ENCODE measurements at regions not wholly inside any gene's neighbourhood (a gene's known extent, or its start where the extent isn't known, plus 50 kb on each side); places are given as distances from the start of the nearest gene placed in this dataset.
A peak's percentile ranks its signal among the peaks of the same experiment; 100 is the strongest.

DNA sequence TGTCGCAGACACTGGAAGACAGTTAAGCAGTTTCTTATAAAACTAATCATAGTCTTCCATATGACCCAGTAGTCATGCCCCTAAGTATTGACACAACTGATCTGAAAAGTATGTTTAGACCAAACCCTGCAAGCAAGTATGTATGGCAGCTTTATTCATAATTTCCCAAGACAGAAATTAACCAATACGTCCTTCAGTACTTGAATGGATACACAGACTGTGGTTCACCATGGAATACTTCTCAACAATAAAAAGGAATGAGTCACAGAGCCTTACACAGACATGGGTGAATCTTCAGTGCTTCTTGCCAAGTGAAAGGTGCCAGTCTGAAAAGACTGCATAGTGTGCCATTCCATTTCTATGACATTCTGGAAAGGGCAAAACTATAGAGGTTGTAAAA is 50.2 kb upstream of the AKR1E2 start:
- DNase-seq (ENCODE audit: low read depth), result peak; percentile 67

- DNase-seq (ENCODE audit: low read depth), result no peak
These were observed 53.8 kb upstream of the AKR1E2 start for GRCh38 chr10:4772202-4772570.

DNA sequence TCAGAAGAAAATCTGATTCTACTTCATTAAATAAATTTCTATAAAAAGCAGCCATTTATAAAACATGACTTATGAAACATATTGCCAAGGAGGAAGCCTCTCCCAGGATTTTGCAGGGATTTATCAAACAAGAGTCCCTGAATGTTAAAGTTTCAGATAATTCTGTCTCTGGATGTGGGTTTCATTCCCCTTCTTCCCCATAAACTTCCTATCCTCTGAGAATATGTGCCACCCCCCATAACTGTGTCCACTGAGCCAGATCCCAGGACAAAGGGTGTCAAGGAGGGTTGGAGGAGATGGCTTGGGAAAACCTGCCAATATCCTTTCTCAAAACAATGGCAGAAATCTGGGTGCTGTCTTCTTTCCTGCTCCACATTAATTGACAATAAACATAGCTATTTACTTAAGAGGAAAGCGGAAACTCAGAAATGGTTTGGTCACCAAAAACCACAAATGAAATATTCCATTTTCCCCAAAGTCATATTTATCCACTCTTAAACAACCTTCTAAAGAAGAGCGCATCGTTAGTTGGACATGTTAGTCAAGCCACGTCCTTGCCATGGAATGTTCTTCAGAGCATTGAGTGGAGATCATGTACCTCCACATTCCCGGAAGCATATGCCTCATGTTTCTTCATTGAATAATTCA is 54.3 kb upstream of the AKR1E2 start:
- no peak for DNase-seq (ENCODE audit: low read depth)

- DNase-seq (ENCODE audit: low read depth), result peak; percentile 84
These were observed 55.0 kb upstream of the AKR1E2 start for GRCh38 chr10:4770801-4771553.

GRCh38 chr10:4768416-4768815 is 57.6 kb upstream of the AKR1E2 start:
- DNase-seq (ENCODE audit: low read depth), result no peak

DNA sequence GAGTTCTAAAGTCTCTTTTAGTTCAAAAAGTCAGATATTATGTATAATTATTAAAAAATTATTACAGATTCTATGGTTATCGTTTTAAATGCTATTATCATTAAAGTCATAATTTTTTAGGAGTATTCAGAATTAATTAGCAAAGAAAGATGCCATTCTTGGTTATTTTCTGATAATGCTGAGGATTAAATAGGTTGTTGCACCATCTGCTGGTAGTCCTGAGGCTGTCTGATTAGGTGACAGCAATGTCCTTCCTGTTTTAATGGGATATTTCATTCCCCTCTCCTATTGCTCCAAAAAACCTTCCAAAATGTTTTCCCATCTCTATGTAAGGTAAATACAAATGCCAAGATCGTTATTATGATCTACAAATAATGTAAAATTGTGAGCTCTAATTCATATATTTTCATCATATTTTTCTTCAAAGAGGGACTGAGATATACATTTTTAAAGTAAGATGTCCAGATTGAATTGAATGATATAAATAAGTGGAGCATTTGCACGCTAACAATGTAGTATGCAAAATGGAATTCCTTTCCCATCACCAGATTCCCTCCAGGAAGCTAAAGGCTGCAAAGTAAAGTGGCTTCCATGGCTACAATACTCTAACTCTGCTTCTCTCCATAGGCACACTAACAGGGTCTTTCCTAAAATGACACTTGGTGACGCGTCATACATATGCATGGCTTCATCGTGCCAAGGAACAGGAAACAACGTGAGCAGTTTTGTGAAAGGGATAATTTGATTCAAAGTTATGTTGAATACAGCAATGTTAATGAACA is 58.8 kb upstream of the AKR1E2 start:
- DNase-seq (ENCODE audit: low read depth), result no peak

DNA sequence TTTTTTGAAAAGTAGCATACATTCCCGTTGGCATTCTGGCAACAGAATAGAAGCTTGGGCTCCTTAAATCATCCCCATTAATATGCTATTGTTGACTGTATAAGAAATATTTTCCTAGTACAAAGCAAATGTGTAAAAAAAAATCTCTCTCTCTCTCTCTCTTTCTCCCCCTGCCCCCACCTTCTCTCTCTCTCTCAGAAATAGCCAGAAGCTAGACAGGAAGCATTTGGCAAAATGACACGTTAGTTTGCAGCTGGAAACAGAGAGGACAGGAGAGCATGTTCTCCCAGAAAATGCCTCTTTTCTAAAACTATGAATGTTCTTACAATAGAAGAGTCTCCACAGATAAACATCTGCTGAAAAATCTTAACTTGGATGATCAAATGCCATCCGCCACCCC is 59.6 kb upstream of the AKR1E2 start:
- DNase-seq (ENCODE audit: low read depth), result no peak

DNA sequence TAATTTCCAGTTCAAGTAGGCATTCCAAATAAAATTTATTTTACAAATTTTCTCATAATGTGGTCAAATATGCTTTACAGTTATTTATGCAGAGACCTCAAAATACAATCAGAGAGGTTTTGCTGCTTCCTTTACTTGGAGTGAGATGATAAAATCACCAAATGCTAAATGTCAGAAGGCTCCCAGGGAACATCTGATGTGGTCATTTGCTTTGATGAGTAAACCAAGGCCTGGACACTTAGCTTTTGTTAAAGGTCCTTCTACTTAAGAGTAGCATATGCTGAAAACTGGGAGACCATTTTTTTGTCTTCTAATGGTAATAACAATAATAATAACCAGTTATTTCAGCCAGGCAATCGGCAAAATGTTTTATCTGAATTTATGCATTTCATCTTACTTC is 60.6 kb upstream of the AKR1E2 start:
- no peak for DNase-seq (ENCODE audit: low read depth)

GRCh38 chr10:4763960-4764428 is 62.0 kb upstream of the AKR1E2 start:
- peak; percentile 78 for DNase-seq (ENCODE audit: low read depth)

- DNase-seq (ENCODE audit: low read depth), result no peak
These were observed 62.5 kb upstream of the AKR1E2 start for GRCh38 chr10:4763513-4763912.

DNA sequence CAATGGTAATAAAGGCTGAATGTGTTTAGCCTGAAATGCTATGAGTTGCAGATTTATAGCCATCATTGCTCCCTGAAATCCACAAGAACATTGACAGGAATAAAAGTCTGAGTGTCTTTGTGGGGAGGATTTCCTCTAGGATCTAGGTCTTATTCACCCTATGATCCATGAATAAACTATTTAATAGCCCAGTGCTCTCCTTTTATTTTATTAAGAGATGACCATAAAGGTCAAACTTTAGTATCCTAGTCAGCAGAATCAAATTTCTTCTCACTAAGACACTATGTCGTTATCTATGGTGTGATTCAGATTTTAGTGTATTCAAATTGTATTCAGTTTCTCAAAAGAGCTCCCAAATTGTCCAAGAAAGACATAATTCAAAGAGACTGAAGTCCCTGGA is 67.8 kb upstream of the AKR1E2 start:
- no peak for DNase-seq (ENCODE audit: low read depth)

DNA sequence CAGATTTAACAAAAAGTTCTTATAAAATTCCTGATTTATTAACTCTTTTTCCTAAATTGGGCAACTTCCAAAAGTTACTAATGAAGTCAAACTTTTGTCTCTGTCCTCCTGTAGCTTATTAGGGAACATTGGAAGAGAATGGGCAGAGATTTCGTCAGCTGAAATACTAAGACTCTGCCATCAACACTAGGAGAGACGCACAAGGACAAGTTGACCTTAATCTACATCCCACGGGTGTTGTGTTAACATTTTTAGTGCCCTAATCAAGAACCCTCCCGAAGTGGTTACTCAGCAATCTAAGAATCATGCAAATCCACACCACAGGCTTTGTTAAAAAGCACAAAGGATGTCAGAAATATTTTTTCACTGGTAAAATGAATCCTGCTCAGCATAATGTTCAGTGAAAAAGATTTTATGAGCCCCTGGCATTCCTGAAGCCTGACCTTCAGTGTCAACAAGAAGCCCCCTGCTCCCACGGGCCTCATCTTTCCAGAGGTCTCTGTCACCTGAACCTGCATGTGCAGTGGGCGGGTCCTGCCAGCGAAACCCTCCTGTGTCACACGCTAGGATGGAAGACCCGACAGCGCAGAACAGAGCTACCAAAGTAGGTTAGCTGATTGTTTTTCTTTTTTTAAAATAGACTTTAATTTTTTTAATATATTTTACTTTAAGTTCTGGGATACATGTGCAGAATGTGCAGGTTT is 70.6 kb upstream of the AKR1E2 start:
- DNase-seq (ENCODE audit: low read depth), result no peak

DNA sequence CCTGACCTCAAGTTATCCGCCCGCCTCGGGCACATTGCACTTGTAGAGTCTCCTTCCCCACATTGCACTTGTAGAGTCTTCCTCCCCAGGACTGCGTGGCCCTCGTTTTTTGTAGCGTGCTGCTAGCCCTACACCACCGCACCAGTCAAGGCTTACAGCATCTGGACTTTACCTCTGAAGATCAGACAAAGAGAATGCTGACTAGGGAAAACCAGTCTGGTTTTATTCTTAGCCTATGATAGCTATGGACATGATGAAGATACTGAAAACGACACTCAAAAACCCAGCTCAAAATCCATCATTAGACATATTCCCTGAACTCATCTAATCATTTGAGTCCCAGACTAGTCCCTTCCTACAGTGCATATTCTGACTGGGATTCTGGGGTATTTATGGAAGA is 71.9 kb upstream of the AKR1E2 start:
- DNase-seq (ENCODE audit: low read depth), result no peak

- no peak for DNase-seq (ENCODE audit: low read depth)
These were observed 74.8 kb upstream of the AKR1E2 start for GRCh38 chr10:4751211-4751610.

GRCh38 chr10:4749271-4749574 is 76.8 kb upstream of the AKR1E2 start:
- no peak for DNase-seq (ENCODE audit: low read depth)

GRCh38 chr10:4748491-4749270 is 77.3 kb upstream of the AKR1E2 start:
- DNase-seq (ENCODE audit: low read depth), result no peak

- DNase-seq (ENCODE audit: low read depth), result no peak
These were observed 83.8 kb upstream of the AKR1E2 start for GRCh38 chr10:4742217-4742616.

DNA sequence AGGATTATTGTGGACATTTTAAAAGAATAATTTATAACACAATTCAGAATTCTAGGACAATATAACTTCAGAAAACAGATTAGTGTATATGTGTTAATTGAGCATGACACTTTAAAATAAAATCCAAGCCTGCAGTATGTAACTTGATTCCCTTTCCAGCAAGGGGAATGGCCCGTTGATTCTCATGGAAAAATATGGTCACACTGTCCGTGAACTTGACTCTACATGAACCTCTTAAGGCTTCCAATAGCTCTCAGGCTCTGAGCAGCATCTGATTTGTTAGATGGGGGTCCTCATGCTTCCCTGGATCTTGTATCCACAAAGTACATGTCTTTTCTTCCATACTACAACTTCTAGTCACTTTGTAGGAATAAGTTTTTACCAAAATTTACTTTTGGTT is 85.5 kb upstream of the AKR1E2 start:
- DNase-seq (ENCODE audit: low read depth), result no peak

DNA sequence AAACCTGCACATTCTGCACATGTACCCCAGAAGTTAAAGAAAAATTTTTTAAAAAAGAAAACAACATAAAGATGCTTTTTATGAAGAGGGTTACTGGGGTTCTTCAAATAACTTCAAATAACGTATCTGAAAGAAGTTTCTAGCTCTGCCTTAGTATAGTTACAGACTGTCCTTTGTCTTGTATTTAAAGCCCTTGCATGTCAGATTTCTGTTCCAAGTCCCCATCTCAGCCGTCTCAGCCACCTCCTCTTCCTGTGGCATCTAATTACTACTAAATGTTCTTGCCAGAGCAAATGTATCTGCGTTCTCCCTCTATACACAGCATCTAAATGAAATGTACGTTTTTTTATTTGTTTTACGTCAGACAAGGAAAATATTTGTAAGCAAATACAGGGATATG is 89.4 kb upstream of the AKR1E2 start:
- no peak for DNase-seq (ENCODE audit: low read depth)

- DNase-seq (ENCODE audit: low read depth), result no peak
These were observed 89.8 kb upstream of the AKR1E2 start for GRCh38 chr10:4736183-4736582.

DNA sequence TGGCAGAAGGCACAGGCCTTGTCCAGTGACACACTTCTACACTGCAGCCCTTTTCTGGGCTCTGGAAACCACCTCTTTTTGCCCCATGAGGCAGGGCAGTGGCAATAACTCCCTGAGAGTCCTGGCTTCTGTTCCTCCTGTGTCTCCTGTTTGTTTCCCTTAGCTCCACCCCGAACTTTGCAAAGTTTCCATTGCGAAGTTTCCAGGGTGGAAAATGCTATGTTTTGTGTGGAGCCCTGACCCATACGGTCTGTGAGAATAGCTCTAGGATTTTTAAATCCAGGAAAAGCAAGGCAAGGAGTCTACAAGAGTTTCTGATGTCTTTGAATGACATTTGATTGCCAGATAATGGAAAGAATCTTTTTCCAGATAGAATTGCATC is 92.2 kb upstream of the AKR1E2 start:
- DNase-seq (ENCODE audit: low read depth), result no peak

Measured in GM04504 (cell line).